EL (cell line): ENCODE measurements at regions not wholly inside any gene's neighbourhood (a gene's known extent, or its start where the extent isn't known, plus 50 kb on each side); places are given as distances from the start of the nearest gene placed in this dataset.
"Not testable (repeated sequence)": the region's sequence is repeated elsewhere in the genome, so short reads cannot be mapped to it uniquely, and the experiment has no call there.

Source experiments
- DNase-seq: peaks from one replicate; pipeline ENCODE4 v3.0.0-alpha.2; 2016

DNA sequence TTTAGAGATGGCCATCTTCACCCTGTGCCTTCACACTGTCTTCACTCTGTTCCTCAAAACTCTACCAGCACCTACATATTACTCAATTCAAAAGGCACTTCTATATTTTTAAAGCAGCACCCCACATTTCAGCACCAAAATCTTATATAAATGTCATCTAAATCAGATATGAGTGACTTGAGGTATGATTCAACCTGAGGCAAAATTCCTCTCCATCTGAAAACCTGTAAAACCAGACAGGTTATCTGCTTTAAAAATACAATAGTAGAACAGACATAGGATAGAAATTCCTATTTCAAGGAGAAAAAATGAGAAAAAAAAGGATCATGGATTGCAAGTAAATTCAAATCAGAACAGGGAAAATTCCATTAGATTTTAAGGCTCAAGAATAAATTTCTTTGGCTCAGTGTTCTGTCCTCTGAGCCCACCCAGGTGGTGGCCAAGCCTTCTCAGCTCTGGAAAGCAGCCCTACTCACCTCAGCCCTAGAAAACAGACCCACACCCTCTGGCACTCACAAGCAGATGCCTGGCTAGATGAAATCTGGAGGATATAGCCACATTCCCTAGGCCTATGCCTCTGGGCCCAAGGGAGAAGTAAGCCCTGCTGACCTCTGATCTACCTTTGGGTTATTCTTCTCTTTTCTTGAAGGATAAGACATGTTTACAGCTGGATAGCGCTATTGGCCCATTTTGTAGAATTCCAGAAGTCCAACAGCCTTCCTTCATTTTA, 211.1 kb upstream of the XIST start:
- DNase-seq, result no peak

- DNase-seq, result no peak
These were observed 209.4 kb upstream of the XIST start for GRCh38 chrX:74061879-74062278.

- no peak for DNase-seq
These were observed 196.6 kb upstream of the XIST start for GRCh38 chrX:74049126-74049525.

DNA sequence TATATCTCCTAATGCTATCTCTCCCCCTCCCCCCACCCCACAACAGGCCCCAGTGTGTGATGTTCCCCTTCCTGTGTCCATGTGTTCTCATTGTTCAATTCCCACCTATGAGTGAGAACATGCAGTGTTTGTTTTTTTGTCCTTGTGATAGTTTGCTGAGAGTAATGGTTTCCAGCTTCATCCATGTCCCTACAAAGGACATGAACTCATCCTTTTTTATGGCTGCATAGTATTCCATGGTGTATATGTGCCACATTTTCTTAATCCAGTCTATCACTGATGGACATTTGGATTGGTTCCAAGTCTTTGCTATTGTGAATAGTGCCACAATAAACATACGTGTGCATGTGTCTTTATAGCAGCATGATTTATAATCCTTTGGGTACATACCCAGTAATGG, 181.6 kb upstream of the XIST start:
- DNase-seq, result not testable (repeated sequence)

DNA sequence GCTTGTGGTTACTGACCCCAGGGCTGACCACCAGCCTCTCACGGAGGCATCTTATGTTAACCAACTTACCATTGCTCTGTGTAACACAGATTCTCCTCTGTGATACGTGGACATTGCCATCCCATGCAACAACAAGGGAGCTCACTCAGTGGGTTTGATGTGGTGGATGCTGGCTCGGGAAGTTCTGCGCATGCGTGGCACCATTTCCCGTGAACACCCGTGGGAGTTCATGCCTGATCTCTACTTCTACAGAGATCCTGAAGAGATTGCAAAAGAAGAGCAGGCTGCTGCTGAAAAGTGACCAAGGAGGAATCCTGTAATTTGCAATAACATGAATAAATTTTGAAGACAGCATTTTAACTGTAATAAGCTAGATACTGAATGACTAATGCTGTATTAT, 179.0 kb upstream of the XIST start:
- not testable (repeated sequence) for DNase-seq

DNA sequence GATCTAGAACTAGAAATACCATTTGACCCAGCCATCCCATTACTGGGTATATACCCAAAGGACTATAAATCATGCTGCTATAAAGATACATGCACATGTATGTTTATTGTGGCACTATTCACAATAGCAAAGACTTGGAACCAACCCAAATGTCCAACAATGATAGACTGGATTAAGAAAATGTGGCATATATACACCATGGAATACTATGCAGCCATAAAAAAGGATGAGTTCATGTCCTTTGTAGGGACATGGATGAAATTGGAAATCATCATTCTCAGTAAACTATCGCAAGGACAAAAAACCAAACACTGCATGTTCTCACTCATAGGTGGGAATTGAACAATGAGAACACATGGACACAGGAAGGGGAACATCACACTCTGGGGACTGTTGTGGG, 178.3 kb upstream of the XIST start:
- not testable (repeated sequence) for DNase-seq

DNA sequence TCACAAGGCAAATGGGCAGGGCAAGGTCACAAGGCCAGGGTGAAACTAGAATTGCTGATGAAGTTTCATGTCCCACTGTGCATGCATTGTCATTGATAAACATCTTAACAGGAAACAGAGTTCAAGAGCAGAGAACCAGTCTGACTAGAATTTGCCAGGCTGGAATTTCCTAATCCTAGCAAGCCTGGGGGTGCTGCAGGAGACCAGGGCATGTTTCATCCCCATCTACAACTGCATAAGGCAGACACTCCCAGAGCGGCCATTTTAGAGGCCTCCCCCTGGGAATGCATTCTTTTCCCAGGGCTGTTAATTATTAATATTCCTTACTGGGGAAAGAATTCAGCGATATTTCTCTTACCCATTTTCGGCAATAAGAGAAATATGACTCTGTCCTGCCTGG, 172.6 kb upstream of the XIST start:
- not testable (repeated sequence) for DNase-seq

DNA sequence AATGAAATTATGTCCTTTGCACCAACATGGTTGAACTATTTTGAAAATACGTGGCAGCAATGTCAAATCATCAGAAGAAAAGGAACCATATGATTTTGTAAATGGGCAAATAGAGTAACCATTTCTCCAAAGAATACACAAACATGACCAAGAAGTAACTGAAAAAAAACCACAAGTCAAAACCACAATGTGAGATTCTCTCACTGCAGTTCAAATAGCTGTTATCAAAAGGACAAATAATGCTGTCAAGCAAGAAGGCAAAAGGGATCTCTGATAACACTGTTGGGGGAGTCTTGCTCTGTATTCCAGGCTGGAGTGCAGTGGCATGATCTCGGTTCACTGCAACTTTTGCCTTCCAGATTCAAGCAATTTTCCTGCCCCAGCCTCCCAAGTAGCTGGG, 170.7 kb upstream of the XIST start:
- DNase-seq, result no peak

DNA sequence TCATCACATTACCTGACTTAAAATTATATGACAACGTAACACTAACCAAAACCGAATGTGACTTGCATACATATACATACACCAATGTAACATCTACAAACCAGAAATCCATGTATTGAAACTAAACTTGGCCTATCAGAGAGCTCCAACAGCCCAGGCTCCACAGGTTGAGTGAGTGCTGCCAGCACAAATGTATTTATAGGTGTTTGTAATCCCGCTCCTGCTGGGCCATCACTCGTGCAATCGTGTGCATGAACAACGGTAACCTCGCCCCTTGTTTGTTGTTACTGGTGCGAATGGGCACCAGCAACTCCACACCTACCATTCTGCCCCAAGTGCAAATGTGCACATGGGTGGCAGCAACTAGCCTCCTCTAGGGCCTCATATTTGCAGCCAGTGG, 165.7 kb upstream of the XIST start:
- no peak for DNase-seq

- peak; percentile 65 for DNase-seq
These were observed 163.0 kb upstream of the XIST start for GRCh38 chrX:74015379-74016019.

DNA sequence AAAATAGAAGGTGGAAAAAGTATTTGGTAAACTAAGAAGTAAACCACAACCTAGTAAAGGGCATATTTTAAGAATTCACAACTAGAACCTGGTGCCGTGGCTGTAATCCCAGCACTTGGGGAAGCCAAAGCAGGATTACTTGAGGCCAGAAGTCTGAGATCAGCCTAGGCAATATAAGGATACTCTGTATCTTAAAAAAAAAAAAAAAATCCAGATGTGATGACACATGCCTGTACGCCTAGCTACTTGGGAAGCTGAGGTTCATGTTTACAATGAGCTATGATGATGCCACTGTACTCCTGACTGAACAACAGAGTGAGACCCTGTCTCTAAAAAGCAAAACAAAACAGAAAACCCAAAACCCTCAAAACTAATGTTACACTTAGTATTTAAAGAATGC, 156.5 kb upstream of the XIST start:
- DNase-seq, result no peak

GRCh38 chrX:73992019-73992418, 139.5 kb upstream of the XIST start:
- no peak for DNase-seq

GRCh38 chrX:73987166-73987565, 134.7 kb upstream of the XIST start:
- DNase-seq, result no peak

- DNase-seq, result no peak
These were observed 127.1 kb upstream of the XIST start for GRCh38 chrX:73979551-73980131.

DNA sequence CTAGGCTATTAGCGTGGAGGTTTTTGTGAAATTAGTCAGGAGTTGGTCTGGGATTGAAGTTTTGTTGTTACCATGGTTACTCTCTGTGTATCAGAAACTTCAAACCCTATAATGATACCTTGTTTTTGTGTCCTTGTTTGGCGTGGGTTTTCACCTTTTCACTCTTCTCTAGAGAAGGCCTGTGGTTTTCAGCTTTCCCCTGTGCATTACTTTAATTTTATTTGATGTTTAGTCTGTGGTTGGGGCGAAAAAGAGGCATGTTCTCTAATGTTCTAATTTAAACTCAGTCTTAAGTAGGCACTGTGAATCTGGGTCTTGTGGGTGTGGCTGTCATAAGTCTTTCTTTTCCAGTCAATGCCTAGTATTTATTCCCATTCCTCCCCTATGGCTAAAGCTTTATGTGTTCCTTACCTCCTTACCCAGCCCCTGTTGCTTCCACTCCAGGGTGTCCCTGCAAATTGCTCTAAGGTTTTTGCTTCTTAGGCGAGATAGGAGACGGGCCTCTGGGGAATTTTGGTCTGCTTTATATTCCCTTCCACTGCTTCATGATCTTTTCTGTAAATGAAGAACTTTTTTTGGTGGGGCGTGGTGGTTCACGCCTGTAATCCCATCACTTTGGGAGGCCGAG, 125.1 kb upstream of the XIST start:
- DNase-seq, result no peak

DNA sequence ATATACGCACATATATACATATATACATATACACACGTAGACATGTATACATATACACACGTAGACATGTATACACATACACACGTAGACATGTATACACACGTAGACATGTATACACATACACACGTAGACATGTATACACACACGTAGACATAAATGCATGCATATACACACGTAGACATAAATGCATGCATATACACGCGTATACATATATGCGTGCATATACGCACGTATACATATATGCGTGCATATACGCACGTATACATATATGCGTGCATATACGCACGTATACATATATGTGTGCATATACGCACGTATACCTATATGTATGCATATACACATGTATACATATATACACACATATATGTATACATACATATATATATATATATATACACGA, 114.9 kb upstream of the XIST start:
- not testable (repeated sequence) for DNase-seq

GRCh38 chrX:73965833-73966232, 113.3 kb upstream of the XIST start:
- no peak for DNase-seq

DNA sequence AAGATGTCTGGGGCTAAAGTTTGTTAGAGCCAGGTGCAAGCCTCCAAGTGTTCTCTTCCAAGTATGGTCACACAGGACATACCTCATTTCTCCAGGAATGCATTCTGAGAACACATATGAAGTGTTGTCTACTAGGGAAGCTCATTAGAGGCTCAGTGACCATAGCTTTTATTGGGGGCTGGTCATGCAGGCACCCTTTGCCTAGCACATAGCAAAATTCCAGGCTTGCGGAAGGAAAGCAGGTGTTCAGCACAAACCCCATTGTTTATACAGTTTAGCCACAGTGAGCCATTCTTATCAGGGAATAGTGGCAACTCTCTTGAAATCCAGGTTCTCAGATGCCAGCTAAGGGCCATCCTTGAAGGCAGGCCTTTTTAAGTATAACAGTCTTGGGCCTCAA, 112.1 kb upstream of the XIST start:
- DNase-seq, result no peak

DNA sequence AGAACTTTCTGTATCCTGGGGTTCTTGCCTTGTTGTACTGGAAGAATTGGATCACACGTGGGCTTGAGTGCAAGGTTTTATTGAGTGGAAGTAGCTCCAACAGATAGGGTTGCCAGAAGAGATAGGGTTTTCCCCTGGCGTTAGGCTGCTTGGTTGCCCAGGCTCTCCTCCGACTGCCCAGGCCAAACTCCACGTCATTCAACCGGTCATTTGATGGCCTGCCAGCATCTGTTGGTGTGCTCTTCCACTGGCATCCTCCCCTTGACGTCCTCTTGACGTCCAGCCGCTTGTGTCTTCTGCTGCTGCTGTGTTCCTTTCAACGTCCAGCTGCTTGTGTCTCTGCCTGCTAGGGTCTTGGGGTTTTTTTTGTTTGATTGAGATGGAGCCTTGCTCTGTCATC, 111.2 kb upstream of the XIST start:
- no peak for DNase-seq

DNA sequence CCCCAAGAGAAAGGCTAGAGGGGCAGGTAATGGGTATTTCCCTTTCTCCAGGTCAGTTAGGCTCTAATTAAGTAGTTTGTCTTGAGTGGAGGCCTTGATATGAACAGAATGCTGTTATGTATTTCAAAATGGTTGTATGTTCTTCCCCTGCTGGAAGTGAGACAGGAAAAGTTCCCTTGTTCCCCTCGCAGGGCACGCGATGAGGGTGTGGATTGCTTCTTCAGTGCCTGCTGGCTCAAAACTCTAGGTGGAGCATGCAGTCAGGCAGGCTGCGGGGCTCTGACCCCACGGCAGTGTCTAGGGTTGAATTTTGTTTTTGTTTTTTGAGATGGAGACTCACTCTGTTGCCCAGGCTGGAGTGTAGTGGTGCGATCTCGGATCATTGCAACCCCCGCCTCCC, 110.4 kb upstream of the XIST start:
- no peak for DNase-seq

DNA sequence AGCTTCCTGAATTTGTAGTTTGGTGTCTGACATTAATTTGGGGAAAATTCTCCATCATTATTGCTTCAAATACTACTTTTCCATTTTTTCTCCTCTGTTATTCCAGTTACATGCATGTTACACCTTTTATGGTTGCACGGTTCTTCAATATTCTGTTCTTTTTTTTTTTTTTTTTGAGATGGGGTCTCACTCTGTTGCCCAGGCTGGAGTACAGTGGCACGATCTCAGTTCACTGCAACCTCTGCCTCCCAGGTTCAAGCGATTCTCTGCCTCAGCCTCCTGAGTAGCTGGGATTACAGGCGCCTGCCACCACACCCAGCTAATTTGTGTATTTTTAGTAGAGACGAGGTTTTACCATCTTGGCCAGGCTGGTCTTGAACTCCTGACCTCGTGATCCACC, 109.4 kb upstream of the XIST start:
- DNase-seq, result not testable (repeated sequence)

DNA sequence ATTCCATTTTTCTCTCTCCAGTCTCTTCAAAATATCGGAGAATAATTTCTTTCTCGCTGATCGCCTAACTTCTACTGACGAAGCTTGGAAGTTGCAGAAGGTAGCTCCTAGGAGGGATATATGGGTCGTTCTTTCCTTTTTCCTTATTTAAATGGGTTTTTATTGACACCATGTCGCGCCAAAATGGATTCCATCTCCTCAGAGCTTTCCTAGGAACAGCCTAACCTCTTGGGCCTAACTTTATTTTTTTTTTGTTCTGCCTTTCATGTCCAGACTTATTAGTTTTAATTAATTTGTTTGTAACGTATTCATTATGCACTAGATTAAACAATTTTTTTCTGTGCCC, 92.0 kb upstream of the XIST start:
- no peak for DNase-seq

- peak; percentile 83 for DNase-seq
These were observed 91.4 kb upstream of the XIST start for GRCh38 chrX:73943693-73944562.
